Neuronal stem cell (in vitro differentiated cells): ENCODE measurements at regions not wholly inside any gene's neighbourhood (a gene's known extent, or its start where the extent isn't known, plus 50 kb on each side); places are given as distances from the start of the nearest gene placed in this dataset.

Source experiments
- DNase-seq: peaks from one replicate; pipeline ENCODE4 v3.0.0-alpha.2; 2013; ENCODE audit warnings: low spot score
- H2AFZ ChIP-seq: one replicate; pipeline ENCODE4 v1.6.1; 2013; ENCODE audit warnings: mild to moderate bottlenecking, low read length, inconsistent platforms
- H2AK5ac ChIP-seq: 2 replicates; pipeline ENCODE4 v1.6.1; 2013; ENCODE audit warnings: low read depth, mild to moderate bottlenecking, inconsistent platforms, low read length, moderate library complexity, mixed read lengths
- H2BK120ac ChIP-seq: 2 replicates; pipeline ENCODE4 v1.6.1; 2013; ENCODE audit warnings: low read depth, mild to moderate bottlenecking, inconsistent platforms, low read length, moderate library complexity, mixed read lengths
- H2BK12ac ChIP-seq: one replicate; pipeline ENCODE4 v1.6.1; 2013; ENCODE audit warnings: low read length, inconsistent platforms
- H2BK15ac ChIP-seq: 2 replicates; pipeline ENCODE4 v1.6.1; 2013; ENCODE audit warnings: mild to moderate bottlenecking, low read length, inconsistent platforms, mixed read lengths
- H2BK5ac ChIP-seq: one replicate; pipeline ENCODE4 v1.6.1; 2013; ENCODE audit warnings: inconsistent platforms, mild to moderate bottlenecking, low read length, moderate library complexity
- H3K14ac ChIP-seq: one replicate; pipeline ENCODE4 v1.6.1; 2013; ENCODE audit warnings: low read length, inconsistent platforms
- H3K18ac ChIP-seq: 2 replicates; pipeline ENCODE4 v1.6.1; 2013; ENCODE audit warnings: low read length, inconsistent platforms
- H3K23ac ChIP-seq: 2 replicates; pipeline ENCODE4 v1.6.1; 2013; ENCODE audit warnings: low read depth, mild to moderate bottlenecking, mixed read lengths, low read length, inconsistent platforms; ENCODE audit not compliant: poor library complexity
- H3K27ac ChIP-seq: replicated peaks from 3 replicates; pipeline ENCODE4 v1.5.1; 2013; ENCODE audit warnings: low read length, inconsistent platforms
- H3K27me3 ChIP-seq, 3 experiments: 2 replicates each; pipeline ENCODE4 v1.6.1; 2013; ENCODE audit warnings: low read length in 3 of 3, mild to moderate bottlenecking in 2 of 3, inconsistent platforms in 1 of 3, low read depth in 1 of 3, mixed read lengths in 1 of 3, moderate library complexity in 1 of 3; ENCODE audit not compliant: control insufficient read depth in 3 of 3, insufficient read depth in 3 of 3
- H3K36me3 ChIP-seq, 2 donors: replicated peaks in 1 of 2; 2 replicates each; pipeline ENCODE4 v1.6.1; 2013; ENCODE audit warnings: low read length in 2 of 2; ENCODE audit not compliant: control insufficient read depth in 2 of 2, insufficient read depth in 2 of 2
- H3K4ac ChIP-seq: 2 replicates; pipeline ENCODE4 v1.6.1; 2013; ENCODE audit warnings: inconsistent platforms, mild to moderate bottlenecking, low read length, moderate library complexity
- H3K4me1 ChIP-seq, 2 donors: 1 replicate in 1 of 2; 2 replicates in 1 of 2; pipeline ENCODE4 v1.6.1; 2013; ENCODE audit warnings: low read length in 2 of 2, low read depth in 1 of 2; ENCODE audit not compliant: control insufficient read depth in 2 of 2, insufficient read depth in 1 of 2
- H3K4me2 ChIP-seq: one replicate; pipeline ENCODE4 v1.6.1; 2013; ENCODE audit warnings: mild to moderate bottlenecking, low read length, inconsistent platforms; ENCODE audit not compliant: insufficient read depth, poor library complexity, severe bottlenecking
- H3K4me3 ChIP-seq, 2 donors: 2 replicates each; pipeline ENCODE4 v1.5.1; 2013; ENCODE audit warnings: low read length in 2 of 2, mild to moderate bottlenecking in 2 of 2, inconsistent platforms in 1 of 2, moderate library complexity in 1 of 2
- H3K79me1 ChIP-seq: one replicate; pipeline ENCODE4 v1.6.1; 2013; ENCODE audit warnings: low read depth, mild to moderate bottlenecking, inconsistent platforms, low read length, moderate library complexity
- H3K9ac ChIP-seq: one replicate; pipeline ENCODE4 v1.6.1; 2013; ENCODE audit warnings: mild to moderate bottlenecking, low read depth, low read length, inconsistent platforms; ENCODE audit not compliant: poor library complexity
- H3K9me3 ChIP-seq, 2 donors: replicated peaks in 1 of 2; 2 replicates each; pipeline versions ENCODE3 to v1.6.1; 2013; ENCODE audit warnings: low read length in 2 of 2, mild to moderate bottlenecking in 2 of 2, inconsistent platforms in 1 of 2, low read depth in 1 of 2, mixed read lengths in 1 of 2, moderate library complexity in 1 of 2; ENCODE audit not compliant: control insufficient read depth in 2 of 2, insufficient read depth in 1 of 2
- H4K8ac ChIP-seq: one replicate; pipeline ENCODE4 v1.6.1; 2013; ENCODE audit warnings: low read depth, mild to moderate bottlenecking, inconsistent platforms, low read length, moderate library complexity
- H4K91ac ChIP-seq: one replicate; pipeline ENCODE4 v1.6.1; 2013; ENCODE audit warnings: low read length, low read depth, mild to moderate bottlenecking, inconsistent platforms; ENCODE audit not compliant: poor library complexity
- WGBS, 2 donors: extraction: QIAGEN DNeasy Blood & Tissue Kit; methylation state at CpG; one replicate each; pipeline ENCODE4 v1.1.7; 2013; ENCODE audit warnings: missing lambda C conversion rate in 2 of 2, mixed read lengths in 1 of 2; ENCODE audit not compliant: insufficient read length in 2 of 2, insufficient replicate concordance in 1 of 2; ENCODE audit errors: extremely low coverage in 2 of 2; 5-methylcytosine and 5-hydroxymethylcytosine counted together

DNA sequence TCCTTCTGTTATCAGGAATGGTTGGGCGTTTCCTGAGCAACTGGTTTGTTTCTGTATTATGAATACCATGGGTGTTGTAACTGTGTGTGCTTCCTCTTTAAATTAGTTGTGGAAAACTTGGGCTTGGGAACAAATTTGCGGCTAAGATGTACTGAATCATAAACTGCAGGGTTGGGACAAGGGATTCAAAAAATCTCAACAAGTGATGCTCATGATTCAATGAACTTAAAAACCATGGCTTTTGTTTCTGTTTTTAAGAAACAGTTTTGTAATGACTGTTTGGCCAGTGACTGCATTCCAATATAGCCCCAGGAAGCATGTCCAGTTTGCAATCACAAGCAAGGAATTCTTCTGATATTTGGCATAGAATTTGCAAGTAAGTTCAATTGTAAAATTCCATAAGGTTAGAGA is 657.5 kb upstream of the WWC1 start:
- Histone ChIP-seq H3K4me2 (no peak overlapping the region), H2BK15ac (no peak overlapping the region), H3K14ac (no peak overlapping the region), H3K4me1 (peaks cover 0 to 2% of the 10 kb centered on the region in 2 donors), H3K9me3 (no peaks in the 10 kb centered on the region), H2BK12ac (no peak overlapping the region), H2BK120ac (no peak overlapping the region), H3K27me3 (no peaks in the 10 kb centered on the region), H3K36me3 (no peaks in the 10 kb centered on the region), H4K91ac (no peak overlapping the region), H2BK5ac (no peak overlapping the region), H3K23ac (no peak overlapping the region), H2AFZ (no peak overlapping the region), H2AK5ac (no peak overlapping the region), H3K79me1 (no peaks in the 10 kb centered on the region), H4K8ac (no peak overlapping the region), H3K9ac (no peak overlapping the region), H3K4me3 (no peak overlapping the region), H3K18ac (no peak overlapping the region), H3K4ac (no peak overlapping the region), H3K27ac (no peak overlapping the region)
- WGBS, 2 donors: no CpG with 5 or more reads among the region's 2 CpGs
- DNase-seq: no peak

DNA sequence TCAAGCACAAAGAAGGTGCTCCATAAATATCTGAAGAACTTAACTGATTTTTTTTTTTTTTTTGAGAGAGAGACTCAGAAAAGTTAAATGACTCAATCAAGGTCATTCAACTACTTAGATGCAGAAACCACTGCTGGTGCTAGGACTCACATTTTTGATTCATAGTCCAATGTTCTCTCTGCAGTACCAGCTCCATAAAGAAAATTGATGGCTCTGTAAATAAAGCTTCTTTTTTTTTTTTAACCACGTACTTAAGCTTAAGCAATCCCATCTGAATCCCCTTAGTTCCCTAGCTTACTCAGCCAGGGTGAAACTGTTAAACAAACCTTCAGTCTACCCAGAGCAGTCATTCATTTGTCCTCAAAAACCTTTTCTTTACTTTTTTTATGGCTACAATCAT is 657.0 kb upstream of the WWC1 start:
- H3K27me3 ChIP-seq: no peaks in the 10 kb centered on the region
- no peak overlapping the region for H3K4ac ChIP-seq
- WGBS, 2 donors: no CpG with 5 or more reads among the region's 1 CpG
- no peak overlapping the region for H3K18ac ChIP-seq
- no peak overlapping the region for H2BK120ac ChIP-seq
- no peak overlapping the region for H2AFZ ChIP-seq
- no peak overlapping the region for H2BK12ac ChIP-seq
- H3K9me3 ChIP-seq: no peaks in the 10 kb centered on the region
- H3K9ac ChIP-seq: no peak overlapping the region
- no peaks in the 10 kb centered on the region for H3K79me1 ChIP-seq
- H3K4me3 ChIP-seq: no peak overlapping the region
- no peak overlapping the region for H4K8ac ChIP-seq
- H2AK5ac ChIP-seq: no peak overlapping the region
- no peaks in the 10 kb centered on the region for H3K36me3 ChIP-seq
- no peak overlapping the region for H4K91ac ChIP-seq
- peaks cover 0 to 2% of the 10 kb centered on the region in 2 donors for H3K4me1 ChIP-seq
- H3K4me2 ChIP-seq: no peak overlapping the region
- no peak overlapping the region for H3K27ac ChIP-seq
- H3K14ac ChIP-seq: no peak overlapping the region
- no peak overlapping the region for H2BK5ac ChIP-seq
- no peak for DNase-seq
- no peak overlapping the region for H2BK15ac ChIP-seq
- H3K23ac ChIP-seq: no peak overlapping the region

DNA sequence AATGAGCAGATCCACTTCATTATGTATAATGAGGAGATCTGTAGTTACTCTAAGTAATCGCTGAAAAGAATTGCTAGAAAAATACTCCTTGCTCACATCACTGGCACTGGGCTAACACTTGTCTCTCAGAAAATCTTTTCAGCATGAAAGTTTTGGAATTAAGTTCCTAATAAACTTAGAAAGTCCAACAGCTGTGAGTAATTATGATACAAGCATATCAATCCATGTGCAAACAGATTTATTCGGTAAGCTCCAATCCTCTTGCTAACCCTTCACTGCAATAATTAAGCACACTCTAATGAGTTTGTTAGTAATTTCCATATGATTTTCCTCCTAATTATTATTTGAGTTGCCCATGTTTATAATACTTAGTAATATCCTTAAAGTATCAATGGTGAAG is 652.6 kb upstream of the WWC1 start:
- Histone ChIP-seq H3K18ac (no peak overlapping the region), H3K4me1 (peaks cover 0 to under 1% of the 10 kb centered on the region in 2 donors), H2BK5ac (no peak overlapping the region), H3K4ac (no peak overlapping the region), H3K4me3 (no peak overlapping the region), H3K14ac (no peak overlapping the region), H2BK12ac (no peak overlapping the region), H2AFZ (no peak overlapping the region), H3K27me3 (no peaks in the 10 kb centered on the region), H3K9me3 (no peaks in the 10 kb centered on the region), H3K27ac (no peak overlapping the region), H2BK120ac (no peak overlapping the region), H3K23ac (no peak overlapping the region), H3K36me3 (no peaks in the 10 kb centered on the region), H3K9ac (no peak overlapping the region), H3K79me1 (no peaks in the 10 kb centered on the region), H2AK5ac (no peak overlapping the region), H2BK15ac (no peak overlapping the region), H3K4me2 (no peak overlapping the region), H4K8ac (no peak overlapping the region), H4K91ac (no peak overlapping the region)
- WGBS, 2 donors: no CpG with 5 or more reads among the region's 2 CpGs
- no peak for DNase-seq

DNA sequence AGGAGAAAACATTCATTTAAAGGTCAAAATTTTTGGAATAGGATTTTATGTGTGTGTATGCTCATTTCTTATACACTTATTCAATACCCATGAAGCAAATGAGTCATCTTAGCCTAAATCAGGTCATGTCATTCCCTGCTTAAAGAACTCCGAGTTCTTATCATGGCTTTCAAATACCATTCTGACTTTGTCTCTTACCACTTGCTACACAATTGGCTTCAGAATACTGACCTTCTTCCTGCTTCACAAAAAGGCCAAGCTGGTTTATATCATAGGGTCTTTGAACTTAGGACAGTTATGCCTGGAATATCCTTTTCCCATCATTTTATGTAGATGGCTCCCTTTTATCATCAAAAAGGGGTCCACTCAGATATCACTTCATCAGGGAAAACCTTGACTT is 652.2 kb upstream of the WWC1 start:
- H2AFZ ChIP-seq: no peak overlapping the region
- H4K91ac ChIP-seq: no peak overlapping the region
- H2BK120ac ChIP-seq: no peak overlapping the region
- WGBS, 2 donors: no CpG with 5 or more reads among the region's 1 CpG
- H3K27ac ChIP-seq: no peak overlapping the region
- no peak overlapping the region for H3K4me3 ChIP-seq
- H2BK5ac ChIP-seq: no peak overlapping the region
- H3K18ac ChIP-seq: no peak overlapping the region
- no peaks in the 10 kb centered on the region for H3K27me3 ChIP-seq
- H2AK5ac ChIP-seq: no peak overlapping the region
- H3K4me1 ChIP-seq: no peaks in the 10 kb centered on the region
- no peak overlapping the region for H3K23ac ChIP-seq
- no peaks in the 10 kb centered on the region for H3K36me3 ChIP-seq
- H3K79me1 ChIP-seq: no peaks in the 10 kb centered on the region
- H3K4me2 ChIP-seq: no peak overlapping the region
- no peak overlapping the region for H4K8ac ChIP-seq
- no peaks in the 10 kb centered on the region for H3K9me3 ChIP-seq
- H2BK15ac ChIP-seq: no peak overlapping the region
- H3K9ac ChIP-seq: no peak overlapping the region
- H3K4ac ChIP-seq: no peak overlapping the region
- H3K14ac ChIP-seq: no peak overlapping the region
- DNase-seq: no peak
- H2BK12ac ChIP-seq: no peak overlapping the region
